NCI-H146 treated with DMSO at 0.1 percent for 48 hours (cell line): ENCODE measurements at regions not wholly inside any gene's neighbourhood (a gene's known extent, or its start where the extent isn't known, plus 50 kb on each side); places are given as distances from the start of the nearest gene placed in this dataset.
"Not testable (repeated sequence)": the region's sequence is repeated elsewhere in the genome, so short reads cannot be mapped to it uniquely, and the experiment has no call there.

Experiments used
- DNase-seq: peaks from one replicate; lab custom pipeline; 2025; ENCODE audit not compliant: unreplicated experiment; lab: John Stamatoyannopoulos, UW

DNA sequence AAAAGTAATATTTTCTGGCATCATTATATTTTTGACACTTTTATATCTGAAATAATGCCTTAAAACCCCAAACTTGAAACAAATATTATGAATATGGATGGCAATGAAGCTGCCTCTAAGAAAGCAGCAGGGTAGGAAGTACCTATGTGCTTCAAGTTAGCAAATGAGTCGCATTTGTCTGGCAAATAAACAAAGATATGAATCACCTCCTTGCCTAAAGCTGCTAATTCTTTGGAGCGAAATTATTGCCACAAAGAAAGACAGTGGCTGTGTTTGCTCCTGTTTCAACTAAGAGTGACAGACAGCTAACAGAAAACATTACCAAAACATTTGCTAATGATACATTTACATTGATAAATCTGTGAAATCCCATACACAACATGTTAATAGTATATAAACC is 854.9 kb downstream of the RPS29 start:
- no peak for DNase-seq

DNA sequence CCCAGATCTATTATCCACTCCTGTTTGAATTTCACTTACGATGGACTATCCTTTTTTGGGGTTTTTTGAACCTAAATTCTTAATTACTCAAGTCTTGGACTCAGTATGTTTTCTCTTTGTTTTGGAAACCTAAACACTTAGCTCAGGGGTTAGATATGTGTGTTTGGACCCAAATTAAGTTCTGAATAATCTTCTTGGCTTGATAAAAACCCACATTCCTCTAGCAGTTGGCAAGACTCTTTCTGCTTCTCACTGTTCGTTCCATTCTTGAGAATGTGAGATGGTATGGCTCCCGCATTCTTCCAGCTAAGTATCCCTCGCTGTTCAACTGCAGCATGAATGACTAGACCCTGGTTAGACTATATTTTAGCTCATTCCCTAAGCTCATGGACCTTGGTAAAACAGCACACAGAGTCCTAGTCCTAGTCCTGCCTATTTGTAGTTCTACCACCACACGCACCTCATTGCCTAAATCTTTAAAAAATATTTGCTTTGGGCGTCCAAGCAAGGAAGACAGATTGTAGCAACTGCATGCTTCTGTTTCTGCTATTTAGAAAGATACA is 860.0 kb downstream of the RPS29 start:
- no peak for DNase-seq

GRCh38 chr14:48725051-48725734 is 861.0 kb downstream of the RPS29 start:
- DNase-seq: no peak

DNA sequence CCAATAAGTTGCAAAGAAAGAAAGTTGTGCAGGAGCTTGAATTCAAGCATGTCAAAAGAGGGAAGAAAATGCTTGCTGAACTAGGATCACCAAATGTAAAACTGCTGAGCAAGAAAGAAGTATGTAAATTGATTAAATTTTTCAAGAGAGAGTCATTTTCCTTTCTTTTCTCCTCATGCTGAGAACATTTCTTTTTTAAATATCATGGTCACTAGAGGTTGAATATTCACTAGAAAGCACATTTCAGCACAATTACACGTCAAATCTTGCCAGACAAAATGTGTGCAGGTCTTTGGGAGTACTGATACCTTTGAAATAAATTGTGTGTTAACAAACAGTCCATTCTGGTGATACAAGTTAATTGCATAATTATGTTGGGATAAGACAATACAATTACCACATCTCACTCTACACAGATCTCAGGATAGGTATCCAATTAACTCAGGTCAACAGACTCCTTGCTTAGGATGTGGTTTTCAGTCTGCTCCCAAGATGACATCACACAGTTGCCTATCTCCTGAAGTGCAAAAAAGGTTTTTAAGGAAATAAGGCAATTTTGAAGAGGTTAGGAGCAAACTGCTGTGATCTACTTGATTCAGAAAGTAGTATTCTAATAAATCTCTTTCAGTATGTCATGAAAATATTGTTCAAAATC is 862.2 kb downstream of the RPS29 start:
- no peak for DNase-seq

- DNase-seq: no peak
Measured at GRCh38 chr14:48714366-48714765, 871.8 kb downstream of the RPS29 start.

DNA sequence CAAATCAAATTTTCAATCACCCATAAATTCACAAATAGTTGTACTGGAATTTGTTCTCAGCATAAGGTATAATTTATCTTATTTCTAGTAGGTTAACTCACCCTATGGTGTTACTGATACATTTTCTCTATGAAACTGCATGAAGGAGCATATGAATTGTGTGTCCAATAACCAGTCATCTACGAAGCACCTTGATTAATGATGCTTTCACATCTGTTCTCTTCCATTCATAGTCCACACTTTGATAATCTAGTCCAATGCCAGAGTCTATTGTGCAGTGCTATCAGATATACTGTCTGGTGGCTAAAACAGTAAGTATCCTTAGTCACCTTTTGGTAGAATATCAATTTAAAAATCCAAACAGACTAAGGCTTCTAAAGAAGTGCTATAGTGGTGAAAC is 876.0 kb downstream of the RPS29 start:
- no peak for DNase-seq

DNA sequence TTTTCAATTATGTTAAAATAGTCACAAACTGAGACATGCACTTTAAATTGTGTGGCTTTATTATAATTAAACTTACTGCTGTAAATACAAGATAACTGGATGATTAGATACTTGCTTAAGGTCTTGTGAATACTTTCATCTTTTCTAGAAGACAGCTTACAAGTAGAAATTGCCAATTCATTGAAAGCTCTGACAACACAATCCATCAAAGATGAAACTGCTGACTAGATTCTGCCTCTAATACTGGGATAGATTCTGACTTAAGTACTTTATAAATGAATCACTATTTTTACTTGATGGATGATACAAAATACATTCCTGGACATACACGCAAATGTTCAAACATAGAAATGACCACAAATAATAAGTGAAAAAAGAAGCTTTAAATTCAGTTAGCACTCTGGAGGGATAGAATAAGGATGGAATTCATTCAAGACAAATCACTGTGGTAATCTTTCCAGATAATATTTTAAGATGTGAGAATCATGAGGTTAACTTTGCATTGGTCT is 876.8 kb downstream of the RPS29 start:
- DNase-seq: no peak

- DNase-seq: no peak
Measured at GRCh38 chr14:48704639-48705038, 881.5 kb downstream of the RPS29 start.

GRCh38 chr14:48703728-48704467 is 882.3 kb downstream of the RPS29 start:
- no peak for DNase-seq

DNA sequence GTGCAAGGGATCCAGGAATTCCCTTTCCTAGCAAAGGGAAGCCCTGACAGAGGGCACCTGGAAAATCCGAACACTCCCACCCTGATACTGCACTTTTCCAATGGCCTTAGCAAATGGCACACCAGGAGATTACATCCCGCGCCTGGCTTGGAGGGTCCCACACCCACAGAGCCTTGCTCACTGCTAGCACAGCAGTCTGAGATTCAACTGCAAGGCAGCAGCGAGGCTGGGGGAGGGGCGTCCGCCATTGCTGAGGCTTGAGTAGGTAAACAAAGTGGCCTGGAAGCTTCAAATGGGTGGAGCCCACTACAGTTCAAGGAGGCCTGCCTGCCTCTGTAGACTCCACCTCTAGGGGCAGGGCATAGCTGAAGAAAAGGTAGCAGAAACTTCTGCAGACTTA is 888.8 kb downstream of the RPS29 start:
- DNase-seq: not testable (repeated sequence)

GRCh38 chr14:48693793-48694192 is 892.4 kb downstream of the RPS29 start:
- DNase-seq: no peak

- DNase-seq: no peak
Measured at GRCh38 chr14:48690349-48690748, 895.8 kb downstream of the RPS29 start.

- DNase-seq: no peak
Measured at GRCh38 chr14:48686650-48687049, 899.5 kb downstream of the RPS29 start.

DNA sequence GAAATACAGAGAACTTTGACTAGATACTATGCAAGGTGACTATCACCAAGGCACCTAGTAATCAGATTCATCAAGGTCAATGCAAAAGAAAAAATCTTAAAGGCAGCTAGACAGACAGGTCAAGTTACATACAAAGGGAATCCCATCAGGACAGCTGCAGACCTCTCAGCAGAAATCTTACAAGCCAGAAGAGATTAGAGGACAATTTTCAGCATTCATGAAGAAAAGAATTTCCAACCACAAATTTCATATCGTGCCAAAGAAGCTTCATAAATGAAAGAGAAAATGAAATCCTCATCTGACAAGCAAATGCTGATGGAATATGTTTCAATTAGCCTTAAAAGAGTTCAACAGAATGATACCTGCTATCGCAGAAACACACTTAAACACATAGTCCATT is 913.7 kb downstream of the RPS29 start:
- no peak for DNase-seq

DNA sequence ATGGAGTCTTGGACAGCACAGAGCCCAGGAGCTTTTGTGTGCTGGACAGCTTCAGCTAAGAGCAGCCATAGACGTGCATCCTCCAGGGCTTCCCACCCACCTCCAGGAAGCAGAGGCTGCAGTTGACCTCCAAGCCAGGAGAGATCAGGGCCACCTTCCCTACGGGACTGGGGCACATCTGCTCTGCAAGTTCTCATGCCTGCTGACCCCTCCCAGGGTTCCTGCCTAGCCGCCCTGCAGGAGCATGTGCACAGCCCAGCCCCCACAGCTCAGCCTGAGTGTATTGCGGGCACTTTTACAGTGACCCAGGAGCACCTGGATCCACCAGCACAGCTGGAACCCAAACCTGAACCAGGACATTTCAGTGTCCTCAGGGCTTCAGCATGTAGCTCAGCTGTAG is 915.2 kb downstream of the RPS29 start:
- no peak for DNase-seq

DNA sequence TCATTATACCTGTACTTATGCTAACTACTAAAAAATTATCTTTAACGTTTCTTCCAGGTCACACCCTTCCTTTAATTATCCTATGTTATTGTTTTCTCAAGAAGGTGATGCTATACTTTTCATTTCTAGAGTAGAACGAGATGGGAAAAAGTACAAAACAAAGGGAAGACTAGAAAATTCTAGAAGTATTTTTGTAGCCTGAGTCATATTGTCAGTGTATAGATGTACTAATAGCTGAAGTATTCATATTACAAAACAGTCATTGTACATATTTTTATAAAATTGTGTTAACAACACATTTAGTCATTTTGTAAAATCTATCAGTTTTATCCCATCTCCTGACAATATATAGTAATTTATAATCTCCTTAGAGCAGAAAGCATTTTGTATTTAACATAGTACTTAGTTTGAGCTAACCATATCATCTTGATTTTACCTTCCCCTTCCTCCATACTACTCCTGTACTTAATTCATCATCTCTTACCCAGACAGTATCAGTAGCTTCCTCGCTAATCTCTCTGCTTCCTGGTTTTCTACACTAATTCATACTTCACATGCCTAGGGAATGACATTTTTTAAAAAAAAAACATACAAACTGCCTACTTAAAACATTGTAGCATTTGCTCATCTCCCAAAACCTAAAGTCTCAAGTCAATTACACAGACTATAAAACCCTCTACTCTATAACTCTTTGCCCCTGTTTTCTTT is 920.9 kb downstream of the RPS29 start:
- DNase-seq: no peak

- DNase-seq: no peak
Measured at GRCh38 chr14:48643241-48643640, 942.9 kb downstream of the RPS29 start.

DNA sequence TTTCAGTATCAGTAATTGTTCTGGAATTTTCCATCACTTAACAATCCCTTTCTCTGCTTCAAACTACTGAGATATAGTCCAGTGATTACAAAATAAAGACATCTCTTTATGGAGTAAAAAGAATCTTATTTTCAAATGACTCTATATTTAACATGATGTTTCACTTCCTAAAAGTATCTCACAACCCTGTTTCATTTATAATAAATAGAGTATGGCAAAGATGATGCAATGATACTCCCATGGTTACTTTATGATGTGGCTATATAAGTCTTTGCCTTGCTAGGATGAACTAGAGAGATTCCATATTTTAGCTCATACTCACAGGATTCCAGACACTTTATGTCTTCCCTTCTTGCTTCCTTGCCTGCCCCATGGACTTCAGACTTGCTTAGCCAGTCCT is 953.5 kb upstream of the MDGA2 start:
- DNase-seq: no peak

DNA sequence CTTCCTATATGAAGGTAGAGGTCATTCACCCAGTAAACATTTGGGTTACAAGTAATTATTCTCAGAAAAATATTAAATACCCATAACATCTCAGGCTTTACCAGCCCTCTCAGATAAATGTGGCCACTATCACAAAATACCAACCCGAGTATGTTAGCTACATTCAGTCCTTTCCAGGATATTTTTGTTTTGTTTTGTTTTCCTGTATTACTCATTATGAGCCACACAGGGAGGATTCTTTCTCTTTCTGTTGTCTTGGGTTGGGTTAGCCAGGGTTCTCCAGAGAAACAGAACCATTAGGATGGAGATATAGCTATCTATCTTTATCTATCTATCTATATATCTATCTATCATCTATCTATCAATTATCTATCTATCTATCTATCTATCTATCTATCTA is 947.6 kb upstream of the MDGA2 start:
- DNase-seq: no peak

GRCh38 chr14:48618057-48618456 is 942.7 kb upstream of the MDGA2 start:
- DNase-seq: no peak

DNA sequence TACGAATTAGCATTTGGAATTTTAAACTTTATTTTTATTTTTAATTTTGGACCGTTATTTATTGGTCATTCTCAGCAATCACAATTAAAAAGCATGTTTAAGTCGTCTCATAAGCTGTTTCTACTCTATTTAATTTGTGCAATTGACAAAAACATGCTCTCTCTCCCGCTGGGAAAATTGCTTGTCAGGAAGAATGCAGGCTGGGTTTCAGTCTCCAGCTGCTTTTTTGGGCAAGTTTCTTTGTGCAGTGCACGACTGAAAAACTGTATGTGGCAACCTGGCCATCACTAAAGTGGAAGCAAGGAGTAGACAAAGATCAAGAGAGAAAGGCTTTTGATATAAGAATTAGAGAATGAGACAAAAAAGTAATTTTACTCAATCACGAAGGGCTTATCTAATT is 941.5 kb upstream of the MDGA2 start:
- no peak for DNase-seq
